GM21528 (cell line): ENCODE measurements at regions not wholly inside any gene's neighbourhood (a gene's known extent, or its start where the extent isn't known, plus 50 kb on each side); places are given as distances from the start of the nearest gene placed in this dataset.
"Not testable (repeated sequence)": the region's sequence is repeated elsewhere in the genome, so short reads cannot be mapped to it uniquely, and the experiment has no call there.

Experiments used
- ATAC-seq: cut with Tn5 transposase; IDR thresholded peaks from one replicate; pipeline ENCODE4 v1.9.1; 2021; ENCODE audit warnings: mild to moderate bottlenecking, moderate library complexity; ENCODE audit not compliant: unreplicated experiment, low FRiP score

DNA sequence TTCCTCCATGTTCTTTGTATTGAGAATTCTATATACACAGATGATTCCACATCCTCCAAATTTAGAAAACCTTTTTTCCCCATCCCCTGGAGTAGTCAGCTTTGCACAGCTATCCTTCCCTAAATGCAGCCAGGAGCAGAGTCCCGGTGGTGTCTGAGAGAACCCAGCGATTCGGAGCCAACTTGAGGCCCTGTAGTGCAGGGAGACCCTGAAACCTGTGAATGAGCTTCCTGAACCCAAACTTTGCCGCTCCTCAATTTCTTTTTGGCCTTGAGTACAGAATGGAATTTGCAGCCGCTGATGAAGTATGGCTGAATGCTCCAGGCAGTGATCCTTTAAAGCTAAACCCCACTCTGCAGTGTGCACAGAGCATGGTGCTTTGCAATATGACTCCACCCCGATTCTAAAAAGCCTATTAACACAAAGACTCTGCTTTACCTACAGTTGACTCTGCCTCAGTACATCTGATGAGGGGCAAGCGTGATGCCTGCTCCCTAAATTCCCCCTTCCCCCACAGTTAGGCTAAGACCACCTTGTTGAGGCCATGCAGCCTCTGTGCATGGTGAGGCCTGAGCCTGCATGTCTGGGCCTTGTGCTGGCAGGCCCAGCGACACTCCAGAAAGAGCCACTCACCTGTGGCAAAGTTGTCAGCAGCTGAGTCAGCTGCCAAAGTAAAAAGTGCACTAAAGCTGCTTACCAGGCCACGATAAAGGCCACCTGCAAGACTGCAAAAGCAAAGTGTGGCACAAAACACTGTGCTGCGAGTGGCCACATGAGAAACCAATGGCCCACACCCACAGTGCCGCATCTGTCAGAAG is 82.1 kb downstream of the PLEKHG1 start:
- ATAC-seq: no peak

- ATAC-seq: no peak
Observed at GRCh38 chr6:150683320-150683719, 83.6 kb downstream of the PLEKHG1 start.

GRCh38 chr6:150684161-150684560 is 84.5 kb downstream of the PLEKHG1 start:
- no peak for ATAC-seq

- ATAC-seq: no peak
Observed at GRCh38 chr6:150684714-150685459, 85.2 kb downstream of the PLEKHG1 start.

GRCh38 chr6:150685860-150686259 is 86.2 kb downstream of the PLEKHG1 start:
- ATAC-seq: peak; percentile 68

- no peak for ATAC-seq
Observed at GRCh38 chr6:150686566-150686965, 86.9 kb downstream of the PLEKHG1 start.

DNA sequence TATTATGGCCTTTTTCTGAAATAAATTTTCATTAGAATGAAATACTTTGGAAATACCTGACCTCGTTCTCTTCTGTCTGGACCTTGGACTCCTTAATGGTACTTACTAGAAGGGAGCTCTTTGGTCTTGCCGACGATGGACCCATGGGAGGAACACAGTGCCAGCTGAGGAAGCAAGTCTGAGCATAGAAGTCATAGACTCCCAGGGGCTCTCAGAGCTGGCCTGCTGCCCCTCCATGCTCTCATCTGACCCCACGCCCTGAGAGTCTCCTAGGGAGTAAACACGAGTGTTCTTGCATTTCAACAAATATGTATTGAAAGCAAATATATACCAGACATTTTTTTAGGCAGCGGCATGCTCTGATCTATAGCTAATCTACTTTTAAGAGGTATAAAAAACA is 87.8 kb downstream of the PLEKHG1 start:
- no peak for ATAC-seq

DNA sequence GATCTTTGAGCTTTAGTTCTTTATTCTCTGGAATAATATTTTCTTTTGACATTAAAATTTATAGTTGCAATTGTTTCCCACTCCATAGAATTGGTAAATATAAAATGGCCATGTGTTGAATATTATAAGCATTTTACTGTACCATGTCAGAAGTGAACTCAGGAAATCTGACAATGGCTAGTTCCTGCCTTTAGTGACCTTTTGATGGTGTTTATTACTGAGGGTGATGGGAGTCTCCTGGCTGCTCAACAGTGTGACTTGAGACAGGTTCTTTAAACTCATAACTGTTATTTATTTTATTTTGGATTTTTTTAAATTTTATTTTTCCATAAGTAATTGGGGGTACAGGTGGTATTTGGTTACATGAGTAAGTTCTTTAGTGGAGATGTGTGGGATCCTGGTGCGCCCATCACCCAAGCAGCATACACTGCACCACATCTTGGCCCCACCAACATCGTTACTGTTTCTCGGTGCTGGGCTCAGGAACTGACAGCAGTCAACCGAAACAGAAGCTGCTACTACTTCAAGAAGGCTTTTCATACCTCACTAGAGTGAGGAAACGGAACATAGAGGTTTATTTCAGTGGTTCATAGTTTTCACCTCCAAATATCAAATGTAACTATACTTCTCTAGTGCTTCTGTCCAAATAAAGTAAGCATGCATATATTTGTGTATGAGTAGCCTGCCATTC is 90.4 kb downstream of the PLEKHG1 start:
- ATAC-seq: no peak

GRCh38 chr6:150690681-150691080 is 91.0 kb downstream of the PLEKHG1 start:
- no peak for ATAC-seq

- no peak for ATAC-seq
Observed at GRCh38 chr6:150691463-150691862, 91.8 kb downstream of the PLEKHG1 start.

- no peak for ATAC-seq
Observed at GRCh38 chr6:150692604-150693003, 92.9 kb downstream of the PLEKHG1 start.

DNA sequence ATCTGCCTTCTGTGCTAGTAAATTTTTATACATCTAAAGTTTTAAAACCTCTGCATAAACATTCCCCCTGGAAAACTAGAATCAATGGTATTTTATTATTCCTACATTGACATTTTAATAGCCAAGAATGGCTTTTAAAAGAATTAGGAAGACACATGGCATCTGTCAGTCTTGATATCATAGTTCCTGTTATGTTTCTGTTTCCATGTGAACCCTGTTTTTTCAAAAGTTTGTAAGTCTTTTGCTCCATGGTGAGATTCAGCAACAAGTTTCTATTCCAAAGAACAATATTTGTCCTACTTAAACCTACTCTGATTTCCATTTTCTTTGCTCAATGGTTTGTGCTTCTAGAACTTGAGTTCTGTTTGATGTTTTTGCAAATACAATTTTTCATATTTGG is 95.2 kb downstream of the PLEKHG1 start:
- ATAC-seq: no peak

GRCh38 chr6:150695652-150696051 is 96.0 kb downstream of the PLEKHG1 start:
- ATAC-seq: no peak

GRCh38 chr6:150696190-150696589 is 96.5 kb downstream of the PLEKHG1 start:
- no peak for ATAC-seq

DNA sequence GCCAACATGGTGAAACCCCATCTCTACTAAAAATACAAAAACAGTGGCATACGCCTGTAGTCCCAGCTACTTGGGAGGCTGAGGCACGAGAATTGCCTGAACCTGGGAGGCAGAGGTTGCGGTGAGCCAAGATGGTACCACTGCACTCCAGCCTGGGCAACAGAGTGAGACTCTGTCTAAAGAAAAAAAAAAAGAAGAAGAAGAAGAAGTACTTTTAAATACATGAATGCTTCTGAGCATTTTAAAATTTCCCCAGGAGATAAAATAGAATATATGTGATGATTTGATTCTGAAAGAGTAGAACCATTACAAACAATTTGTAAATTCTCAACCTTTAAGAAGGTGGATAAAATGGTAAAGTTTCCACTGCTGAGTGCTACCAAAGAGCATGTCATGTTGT is 97.2 kb downstream of the PLEKHG1 start:
- not testable (repeated sequence) for ATAC-seq

DNA sequence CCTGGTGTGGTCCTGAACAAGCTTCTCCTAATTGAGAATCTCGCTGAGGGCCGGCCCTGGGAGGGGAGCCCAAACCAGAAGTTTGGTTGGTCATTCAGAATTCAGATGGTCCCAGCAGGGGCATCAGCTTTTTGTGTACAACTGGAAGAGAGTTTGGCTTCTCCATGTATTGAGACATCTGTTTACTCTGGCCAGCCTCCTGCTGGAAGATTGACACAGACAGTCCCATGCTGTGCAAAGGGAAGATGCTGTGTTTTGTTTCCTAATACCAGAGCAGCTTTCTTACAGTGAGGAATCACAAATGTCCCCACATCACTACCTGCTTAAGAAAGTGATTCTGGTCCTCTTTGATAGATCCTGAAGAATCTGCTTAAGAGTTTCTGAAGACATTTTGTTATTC is 97.8 kb downstream of the PLEKHG1 start:
- no peak for ATAC-seq

DNA sequence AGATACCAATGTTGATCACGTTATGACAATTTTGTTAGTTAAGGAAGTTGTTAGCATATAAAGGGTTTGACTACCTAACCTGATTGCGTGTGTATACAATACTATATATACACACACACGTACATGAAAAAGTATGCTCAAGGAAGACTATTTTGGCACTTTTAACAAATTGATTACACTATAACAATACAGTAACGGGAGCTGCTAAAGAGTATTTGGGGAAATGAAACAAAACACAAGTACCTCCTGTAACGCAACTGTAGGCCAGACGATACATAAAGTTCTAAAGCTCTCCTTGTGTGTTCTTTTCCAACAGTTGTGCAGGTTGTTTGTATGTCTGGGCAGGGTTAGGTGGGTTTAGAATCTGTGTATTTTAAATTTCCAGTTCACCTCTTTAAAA is 98.7 kb downstream of the PLEKHG1 start:
- ATAC-seq: peak; percentile 54

GRCh38 chr6:150702675-150703074 is 103.0 kb downstream of the PLEKHG1 start:
- ATAC-seq: no peak

DNA sequence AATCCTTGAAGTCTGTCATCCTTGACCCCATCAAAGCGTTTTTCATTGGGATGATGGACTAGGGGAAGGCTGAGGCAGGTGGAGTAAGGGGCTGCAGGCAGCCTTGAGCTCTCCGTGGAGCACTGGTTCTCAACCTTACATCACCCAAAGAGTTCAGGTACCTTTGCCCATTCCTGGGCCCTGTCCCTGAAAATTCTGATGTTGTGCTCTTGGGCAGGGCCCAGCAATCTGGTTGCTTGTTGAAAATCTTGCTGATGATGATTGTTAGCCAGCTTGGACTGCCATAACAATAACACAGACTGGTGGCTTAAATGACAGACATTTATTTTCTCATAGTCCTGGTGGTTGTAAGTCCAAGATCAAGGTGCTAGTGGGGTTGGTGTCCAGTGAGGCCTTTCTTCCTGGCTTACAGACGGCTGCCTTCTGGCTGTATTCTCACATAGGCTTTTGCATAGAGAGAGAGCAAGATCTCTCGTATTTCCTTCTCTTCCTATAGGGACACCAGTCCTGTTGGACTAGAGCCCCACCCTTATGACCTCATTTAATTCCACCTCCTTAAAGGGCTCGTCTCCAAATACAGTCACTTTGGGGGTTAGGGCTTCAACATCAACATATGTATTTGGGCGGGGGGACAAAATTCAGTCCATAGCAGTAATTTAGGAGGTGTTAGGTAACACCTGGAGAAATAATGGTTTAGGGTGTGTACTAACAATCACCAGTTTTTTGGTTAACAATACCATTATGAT is 104.9 kb downstream of the PLEKHG1 start:
- ATAC-seq: no peak

DNA sequence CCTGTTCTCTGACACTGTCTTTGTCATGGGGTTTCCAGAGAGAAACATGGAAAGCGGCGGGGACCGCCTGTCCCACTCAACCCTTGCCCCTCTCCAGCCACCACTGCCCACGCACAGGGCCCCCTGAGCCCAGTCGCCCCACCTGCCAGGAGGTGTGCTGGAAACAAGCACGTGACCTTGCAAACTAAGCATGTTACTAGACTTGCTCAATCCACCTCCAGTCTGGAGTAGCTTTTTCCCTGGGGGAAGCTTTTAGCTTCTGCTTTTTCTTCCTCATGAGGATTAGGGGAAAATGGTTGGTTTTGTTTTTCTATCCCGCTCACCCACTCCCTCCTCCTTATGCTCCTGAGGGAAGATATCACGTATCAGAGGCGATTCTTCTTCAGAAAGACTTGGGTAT is 105.7 kb downstream of the PLEKHG1 start:
- no peak for ATAC-seq

DNA sequence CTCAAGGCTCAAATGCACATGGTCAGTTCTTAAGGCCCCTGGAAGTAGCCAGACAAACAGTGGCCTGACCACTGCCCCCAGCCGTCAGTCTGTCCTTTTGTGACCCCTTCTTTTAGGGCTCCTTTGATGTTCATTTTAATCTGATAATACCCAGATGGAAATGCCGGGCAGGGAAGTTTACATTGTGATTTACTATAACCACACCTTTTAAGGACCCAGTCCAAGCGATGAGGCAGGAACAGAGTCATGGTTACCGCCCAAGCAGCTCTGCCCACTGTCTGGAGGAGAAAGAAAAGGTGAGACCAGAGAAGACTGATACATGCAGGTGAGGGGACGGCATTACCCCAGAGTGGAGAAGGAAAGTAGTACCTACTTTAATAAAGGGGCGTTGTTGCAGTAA is 110.6 kb downstream of the PLEKHG1 start:
- no peak for ATAC-seq
